Psoas muscle (tissue), 7 donors: ENCODE measurements at regions not wholly inside any gene's neighbourhood (a gene's known extent, or its start where the extent isn't known, plus 50 kb on each side); places are given as distances from the start of the nearest gene placed in this dataset.

Source experiments
- ATAC-seq, 4 donors: fragments of 200-7000 bp; cut with Tn5 transposase; one replicate each; pipeline ENCODE4 v1.9.1; 2020; ENCODE audit warnings: moderate library complexity in 3 of 4, mild to moderate bottlenecking in 2 of 4
- DNase-seq, 2 donors: peaks; one replicate each; pipeline ENCODE4 v3.0.0-alpha.2; 2020
- H3K27ac ChIP-seq: fragments of 200-600 bp; one replicate; pipeline ENCODE4 v1.8.0; 2022
- H3K27me3 ChIP-seq, 3 donors: fragments of 200-600 bp in 1 of 3; one replicate each; pipeline versions ENCODE4 v1.6.1 to v1.8.0; 2013 to 2022; ENCODE audit warnings: low read length in 2 of 3, mild to moderate bottlenecking in 2 of 3, moderate library complexity in 1 of 3; ENCODE audit not compliant: insufficient read depth in 3 of 3
- H3K36me3 ChIP-seq, 2 donors: fragments of 200-600 bp in 1 of 2; one replicate each; pipeline versions ENCODE4 v1.6.1 to v1.8.0; 2013 to 2022; ENCODE audit warnings: low read depth in 1 of 2, mild to moderate bottlenecking in 1 of 2, moderate library complexity in 1 of 2; ENCODE audit not compliant: insufficient read depth in 1 of 2
- H3K4me1 ChIP-seq: fragments of 200-600 bp; one replicate; pipeline ENCODE4 v1.8.0; 2022
- H3K4me3 ChIP-seq: fragments of 200-600 bp; one replicate; pipeline ENCODE4 v1.8.0; 2022; ENCODE audit warnings: mild to moderate bottlenecking
- H3K9me3 ChIP-seq: fragments of 200-600 bp; one replicate; pipeline ENCODE4 v1.8.0; 2022
- WGBS, 3 donors: extraction: QIAGEN DNeasy Blood & Tissue Kit; methylation state at CpG; one replicate each; pipeline versions ENCODE4 v1.1.6 to v1.1.7; 2013; 5-methylcytosine and 5-hydroxymethylcytosine counted together
- intact Hi-C, 2 donors: fragments of 100-400 bp; cut with DNase I; formaldehyde crosslinking; loops; one replicate each; pipeline versions ENCODE4 v1.11.0 to v1.14.2; 2022
- TF ChIP-seq, protein P1 (sequence below): fragments of 200-600 bp; IDR thresholded peaks from one replicate; pipeline ENCODE4 v1.8.0; 2022; ENCODE audit warnings: antibody characterized with exemption
- donor health status: healthy with polysubstance abuse.
- donor health status: DM: no; HTN: no; CAD: no; lungs with moderate emphysema.
- donor health status: Bipolar disorder and iron deficiency.
- donor health status: healthy.
- donor health status: DM: yes; HTN: yes; CAD: no.
- donor health status: DM: no; HTN: no; CAD: no.
- donor health status: DM: yes; HTN: yes; CAD: no.

GRCh38 chr7:159237022-159237653 lies 92.5 kb upstream of the VIPR2 start:
- DNase-seq (no peak), ATAC-seq (no peak)
- intact Hi-C loops, result no loop called here
- Histone ChIP-seq H3K27ac (no peak overlapping the region), H3K27me3 (peaks cover 0 to 2% (median 0%) of the 10 kb centered on the region in 3 donors), H3K9me3 (no peaks in the 10 kb centered on the region), H3K4me3 (no peak overlapping the region), H3K36me3 (no peaks in the 10 kb centered on the region), H3K4me1 (no peaks in the 10 kb centered on the region)
- WGBS, 3 donors, result 77 to 81% (median 80%) methylated on average over 13 of the region's 13 CpGs
- TF ChIP-seq, protein P1, sequence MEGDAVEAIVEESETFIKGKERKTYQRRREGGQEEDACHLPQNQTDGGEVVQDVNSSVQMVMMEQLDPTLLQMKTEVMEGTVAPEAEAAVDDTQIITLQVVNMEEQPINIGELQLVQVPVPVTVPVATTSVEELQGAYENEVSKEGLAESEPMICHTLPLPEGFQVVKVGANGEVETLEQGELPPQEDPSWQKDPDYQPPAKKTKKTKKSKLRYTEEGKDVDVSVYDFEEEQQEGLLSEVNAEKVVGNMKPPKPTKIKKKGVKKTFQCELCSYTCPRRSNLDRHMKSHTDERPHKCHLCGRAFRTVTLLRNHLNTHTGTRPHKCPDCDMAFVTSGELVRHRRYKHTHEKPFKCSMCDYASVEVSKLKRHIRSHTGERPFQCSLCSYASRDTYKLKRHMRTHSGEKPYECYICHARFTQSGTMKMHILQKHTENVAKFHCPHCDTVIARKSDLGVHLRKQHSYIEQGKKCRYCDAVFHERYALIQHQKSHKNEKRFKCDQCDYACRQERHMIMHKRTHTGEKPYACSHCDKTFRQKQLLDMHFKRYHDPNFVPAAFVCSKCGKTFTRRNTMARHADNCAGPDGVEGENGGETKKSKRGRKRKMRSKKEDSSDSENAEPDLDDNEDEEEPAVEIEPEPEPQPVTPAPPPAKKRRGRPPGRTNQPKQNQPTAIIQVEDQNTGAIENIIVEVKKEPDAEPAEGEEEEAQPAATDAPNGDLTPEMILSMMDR, result no peak

- DNase-seq, result no peak
- H3K9me3 ChIP-seq, result no peaks in the 10 kb centered on the region
- no peaks in the 10 kb centered on the region for H3K36me3 ChIP-seq
- no peaks in the 10 kb centered on the region for H3K4me1 ChIP-seq
- TF ChIP-seq, protein P1, result no peak
- no peak overlapping the region for H3K4me3 ChIP-seq
- 88 to 93% (median 89%) methylated on average over 33 of the region's 33 CpGs for WGBS, 3 donors
- H3K27ac ChIP-seq, result no peak overlapping the region
- intact Hi-C loops, result no loop called here
- peaks cover 0 to 2% (median 0%) of the 10 kb centered on the region in 3 donors for H3K27me3 ChIP-seq
- no peak for ATAC-seq
Measured at GRCh38 chr7:159231017-159231416, 86.3 kb upstream of the VIPR2 start.

DNA sequence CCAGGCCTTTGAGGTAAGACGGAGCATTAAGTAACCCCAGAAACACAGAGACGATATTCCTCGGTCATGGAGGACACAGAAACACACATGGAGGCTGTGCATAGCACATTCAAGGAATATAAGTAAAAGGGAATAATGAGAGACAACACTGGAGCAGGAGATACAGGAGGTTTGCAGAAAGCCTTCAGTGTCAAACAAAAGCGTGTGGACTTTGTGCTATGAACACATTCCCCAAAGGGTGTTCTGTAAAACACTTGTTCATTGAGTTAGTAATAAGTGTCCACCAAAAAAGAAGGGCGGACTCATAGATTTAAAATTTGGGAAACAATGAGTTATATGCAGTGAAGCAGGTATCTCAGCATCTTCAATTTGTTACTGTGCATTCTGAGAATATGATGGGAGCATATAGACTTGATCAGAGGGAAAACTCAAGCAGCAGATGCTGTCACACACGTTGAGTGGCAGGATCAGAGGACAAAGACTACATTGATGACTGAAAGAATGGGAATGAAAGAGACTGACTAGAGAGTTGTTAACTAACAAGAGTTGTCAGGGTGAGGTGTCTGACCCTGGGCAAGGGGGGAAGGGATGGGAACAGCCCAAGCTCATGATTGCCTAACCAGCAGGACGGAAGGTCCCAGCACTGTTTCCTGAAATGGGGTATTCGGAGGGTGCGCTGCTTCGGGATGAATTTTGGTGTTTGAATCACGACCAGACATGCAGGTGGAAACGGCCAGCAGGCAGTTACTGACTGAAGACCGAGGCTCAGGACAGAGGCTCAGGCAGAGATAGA lies 85.2 kb upstream of the VIPR2 start:
- Histone ChIP-seq H3K9me3 (no peaks in the 10 kb centered on the region), H3K27ac (no peak overlapping the region), H3K4me1 (no peaks in the 10 kb centered on the region), H3K4me3 (no peak overlapping the region), H3K36me3 (no peaks in the 10 kb centered on the region), H3K27me3 (peaks cover 0 to 2% (median 0%) of the 10 kb centered on the region in 3 donors)
- intact Hi-C loops, result no loop called here
- ATAC-seq (no peak), DNase-seq (no peak)
- TF ChIP-seq, protein P1, result no peak
- 89 to 92% (median 90%) methylated on average over 13 of the region's 13 CpGs for WGBS, 3 donors

DNA sequence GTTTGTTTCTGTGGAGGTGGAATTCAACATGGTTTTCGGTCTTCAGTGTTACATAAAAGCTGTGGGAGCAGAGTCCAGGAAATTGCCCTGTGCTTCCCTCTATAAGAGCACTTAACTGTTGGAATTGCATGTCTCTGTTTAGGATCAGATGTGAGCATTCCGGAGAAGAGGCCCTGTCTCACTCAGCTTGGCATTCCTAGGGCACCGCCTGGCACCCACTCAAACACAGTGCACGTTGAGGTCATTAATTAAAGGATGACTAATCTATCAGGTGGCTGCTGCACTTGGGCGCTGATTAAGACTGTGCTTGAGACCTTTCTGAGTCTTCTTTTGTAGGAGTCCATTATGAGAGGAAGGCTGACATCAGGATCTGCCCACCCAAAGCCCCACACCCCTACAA lies 82.8 kb upstream of the VIPR2 start:
- intact Hi-C loops, result no loop called here
- ATAC-seq, result no peak
- TF ChIP-seq, protein P1, result no peak
- no peaks in the 10 kb centered on the region for H3K36me3 ChIP-seq
- H3K4me1 ChIP-seq, result no peaks in the 10 kb centered on the region
- H3K27ac ChIP-seq, result no peak overlapping the region
- WGBS, 3 donors, result 63 to 65% (median 64%) methylated on average over 5 of the region's 5 CpGs
- H3K9me3 ChIP-seq, result no peaks in the 10 kb centered on the region
- no peak for DNase-seq
- H3K4me3 ChIP-seq, result no peak overlapping the region
- H3K27me3 ChIP-seq, result no peaks in the 10 kb centered on the region
